Astrocyte of the spinal cord (primary cell): ENCODE measurements at regions not wholly inside any gene's neighbourhood (a gene's known extent, or its start where the extent isn't known, plus 50 kb on each side); places are given as distances from the start of the nearest gene placed in this dataset.

Experiments
- DNase-seq: peaks from one replicate; pipeline ENCODE4 v3.0.0; 2011; ENCODE audit warnings: low read depth, low spot score
- H3K4me3 ChIP-seq: 2 replicates; pipeline ENCODE4 v1.5.1; 2011; ENCODE audit warnings: low read depth, mild to moderate bottlenecking, low read length, moderate library complexity
- in situ Hi-C: cut with HindIII; loops from 2 replicates; pipeline ENCODE4 v1.10.0; 2017; ENCODE audit warnings: low sequenced_read_pairs
- TF ChIP-seq, protein P1 (sequence below): IDR thresholded peaks from 2 replicates; pipeline ENCODE4 v1.5.1; 2012; ENCODE audit warnings: low read depth, mild to moderate bottlenecking, low read length, inconsistent platforms

DNA sequence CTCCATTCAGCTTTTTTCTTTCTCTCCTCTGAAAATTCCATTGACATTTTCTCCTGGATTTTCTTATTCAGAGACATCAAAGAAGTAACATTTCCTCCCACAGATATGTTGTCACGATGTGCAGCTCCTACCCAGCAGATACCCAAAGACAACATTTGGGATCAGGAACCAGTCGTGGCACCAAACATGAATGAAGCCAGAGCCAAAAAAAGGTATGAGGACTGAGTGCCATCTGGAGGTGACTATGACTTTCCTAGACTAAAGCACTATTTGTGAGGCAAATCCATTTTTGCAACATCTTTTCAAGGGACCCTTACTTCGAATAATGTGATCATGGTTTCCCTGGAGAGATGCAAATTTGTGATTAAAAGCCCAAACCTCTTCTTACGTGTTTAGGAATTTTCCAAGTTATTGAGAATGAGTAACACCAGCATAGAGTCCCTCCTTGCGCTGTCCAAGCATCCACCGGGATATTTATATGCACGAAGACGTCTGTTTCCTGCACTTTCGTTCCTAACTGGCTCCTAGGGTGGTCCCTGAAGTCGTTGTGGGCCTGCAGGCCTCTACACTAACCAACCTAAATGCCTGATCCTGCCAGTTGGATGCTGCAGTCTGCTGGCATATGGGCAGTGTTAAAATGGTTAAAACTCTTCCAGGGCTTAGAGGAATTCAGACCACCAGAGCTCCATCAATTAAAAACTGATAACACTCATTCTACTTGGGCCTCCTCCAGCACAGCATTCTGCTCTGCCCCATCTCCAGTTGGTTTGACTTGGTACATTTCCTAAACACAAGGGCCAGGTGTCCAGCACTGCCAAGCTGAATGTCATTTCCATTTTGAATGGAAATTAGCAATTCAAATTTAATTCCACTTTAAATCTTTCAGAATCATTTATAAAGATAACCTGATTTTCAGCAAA is 256.6 kb downstream of the C6orf118 start:
- TF ChIP-seq, protein P1, sequence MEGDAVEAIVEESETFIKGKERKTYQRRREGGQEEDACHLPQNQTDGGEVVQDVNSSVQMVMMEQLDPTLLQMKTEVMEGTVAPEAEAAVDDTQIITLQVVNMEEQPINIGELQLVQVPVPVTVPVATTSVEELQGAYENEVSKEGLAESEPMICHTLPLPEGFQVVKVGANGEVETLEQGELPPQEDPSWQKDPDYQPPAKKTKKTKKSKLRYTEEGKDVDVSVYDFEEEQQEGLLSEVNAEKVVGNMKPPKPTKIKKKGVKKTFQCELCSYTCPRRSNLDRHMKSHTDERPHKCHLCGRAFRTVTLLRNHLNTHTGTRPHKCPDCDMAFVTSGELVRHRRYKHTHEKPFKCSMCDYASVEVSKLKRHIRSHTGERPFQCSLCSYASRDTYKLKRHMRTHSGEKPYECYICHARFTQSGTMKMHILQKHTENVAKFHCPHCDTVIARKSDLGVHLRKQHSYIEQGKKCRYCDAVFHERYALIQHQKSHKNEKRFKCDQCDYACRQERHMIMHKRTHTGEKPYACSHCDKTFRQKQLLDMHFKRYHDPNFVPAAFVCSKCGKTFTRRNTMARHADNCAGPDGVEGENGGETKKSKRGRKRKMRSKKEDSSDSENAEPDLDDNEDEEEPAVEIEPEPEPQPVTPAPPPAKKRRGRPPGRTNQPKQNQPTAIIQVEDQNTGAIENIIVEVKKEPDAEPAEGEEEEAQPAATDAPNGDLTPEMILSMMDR, result no peak
- no peak overlapping the region for H3K4me3 ChIP-seq
- in situ Hi-C loops, result no loop called here
- DNase-seq, result no peak

DNA sequence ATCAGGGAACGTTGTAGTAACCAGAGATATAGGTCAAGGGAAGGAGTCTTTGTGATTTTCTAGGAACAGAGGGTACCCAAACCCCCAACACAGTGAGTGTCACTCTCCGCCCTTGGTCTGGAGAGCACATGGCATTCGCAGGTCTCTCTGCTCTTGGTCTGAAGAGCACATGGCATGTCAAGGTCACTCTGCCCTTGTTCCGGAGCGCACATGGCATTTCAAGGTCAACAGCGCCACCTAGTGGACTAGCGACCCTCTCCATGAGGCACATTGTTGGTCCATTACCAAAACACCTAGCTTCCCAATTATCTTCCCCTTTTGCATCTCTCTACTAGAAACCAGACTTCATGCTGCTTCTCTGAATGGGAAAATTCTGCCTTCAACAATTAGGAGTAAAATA is 260.0 kb downstream of the C6orf118 start:
- TF ChIP-seq, protein P1, result peak; percentile 33
- in situ Hi-C loops, result no loop called here
- no peak overlapping the region for H3K4me3 ChIP-seq
- no peak for DNase-seq

DNA sequence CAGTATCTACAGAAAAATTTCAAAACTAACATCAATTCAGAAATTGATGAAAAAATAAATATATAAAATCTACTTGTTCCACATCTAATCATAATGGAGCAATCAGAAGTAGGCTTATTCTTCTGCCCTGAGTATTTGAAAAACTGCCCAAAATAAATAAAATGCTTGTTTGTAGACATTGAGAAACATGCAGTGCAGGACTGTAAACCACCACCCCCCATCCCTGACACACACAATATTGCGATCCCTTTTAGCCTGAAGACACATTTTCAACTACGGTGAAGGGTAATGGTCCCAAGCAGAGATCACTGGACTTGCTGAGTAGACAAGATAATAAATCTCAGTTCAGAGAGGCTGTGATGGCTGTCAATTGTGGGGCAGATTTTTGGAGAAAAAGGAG is 261.5 kb downstream of the C6orf118 start:
- TF ChIP-seq, protein P1, result no peak
- DNase-seq, result no peak
- H3K4me3 ChIP-seq, result no peak overlapping the region
- in situ Hi-C loops, result no loop called here

DNA sequence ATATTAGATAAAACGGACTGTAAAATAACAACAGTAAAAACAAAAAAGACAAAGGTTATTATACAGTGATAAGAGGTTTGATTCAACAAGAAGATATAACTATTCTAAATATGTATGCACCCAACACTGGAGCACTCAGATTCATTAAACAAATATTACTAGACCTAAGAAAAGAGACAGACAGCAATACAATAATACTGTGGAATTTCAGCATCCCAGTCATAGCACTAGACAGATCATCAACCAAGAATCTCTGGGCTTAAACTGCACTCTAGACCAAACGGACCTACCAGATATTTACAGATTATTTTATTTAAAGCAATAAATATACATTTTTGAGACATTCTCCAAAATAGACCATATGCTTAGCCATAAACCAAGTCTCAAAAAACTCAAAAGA is 263.8 kb downstream of the C6orf118 start:
- no peak overlapping the region for H3K4me3 ChIP-seq
- in situ Hi-C loops, result no loop called here
- TF ChIP-seq, protein P1, result no peak
- no peak for DNase-seq

DNA sequence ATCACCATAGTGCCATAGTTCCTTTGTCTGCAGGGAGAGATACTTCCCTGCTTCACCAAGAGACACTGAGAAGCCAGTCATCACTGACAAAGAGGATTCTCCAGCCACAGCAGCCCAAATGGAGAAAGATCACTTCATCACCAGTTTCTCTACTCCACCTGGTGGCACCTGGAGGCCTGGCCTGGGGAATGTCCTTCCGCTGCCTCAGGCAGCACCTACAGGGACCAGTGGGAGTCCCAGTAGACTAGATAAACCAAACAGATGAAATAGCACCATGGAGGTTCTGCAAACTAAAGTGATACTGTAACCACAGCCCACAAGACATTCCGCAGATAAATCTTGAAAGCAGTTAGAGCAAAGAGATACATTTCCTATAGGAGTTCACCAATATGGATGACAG is 266.5 kb downstream of the C6orf118 start:
- no peak for DNase-seq
- in situ Hi-C loops, result no loop called here
- H3K4me3 ChIP-seq, result no peak overlapping the region
- TF ChIP-seq, protein P1, result no peak

DNA sequence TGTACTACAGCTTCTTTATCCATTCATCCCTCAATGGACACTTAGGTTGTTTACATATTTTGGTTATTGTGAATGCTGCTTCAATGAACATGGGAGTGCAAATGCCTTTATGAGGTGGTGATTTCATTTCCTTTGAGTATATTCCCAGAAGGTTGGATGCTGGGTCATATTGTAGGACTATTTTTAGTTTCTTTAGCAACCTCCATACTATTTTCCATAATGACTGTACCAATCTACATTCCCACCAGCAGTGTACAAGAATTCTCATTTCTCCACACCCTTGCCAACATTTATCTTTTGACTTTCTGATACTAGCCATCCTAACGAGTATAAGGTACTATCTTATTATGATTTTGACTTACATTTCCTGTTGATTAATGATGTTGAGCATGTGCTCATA is 269.0 kb downstream of the C6orf118 start:
- no peak overlapping the region for H3K4me3 ChIP-seq
- no peak for DNase-seq
- in situ Hi-C loops, result no loop called here
- TF ChIP-seq, protein P1, result no peak
